ENCODE measurements at regions not wholly inside any gene's neighbourhood (a gene's known extent, or its start where the extent isn't known, plus 50 kb on each side); places are given as distances from the start of the nearest gene placed in this dataset.

DNA sequence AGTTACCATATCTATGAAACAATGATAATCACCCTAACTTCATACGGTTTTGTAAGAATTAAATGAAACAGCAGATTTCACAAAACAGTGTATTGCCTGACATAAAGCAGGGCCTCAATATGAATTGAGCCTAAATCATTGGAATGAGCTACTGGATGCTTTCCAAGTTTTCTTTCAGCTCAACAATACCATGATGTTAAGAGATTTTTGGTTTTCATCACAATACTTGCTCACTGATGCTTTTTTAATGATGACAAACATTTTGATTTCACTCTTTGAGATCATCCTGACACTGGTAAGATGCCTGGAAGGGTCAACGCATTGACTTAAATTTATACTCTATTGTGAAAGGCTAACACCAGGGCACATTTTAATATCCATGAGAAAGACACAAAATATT lies 377.5 kb downstream of the ZNF521 start:
- no peak for TF ChIP-seq POLR2A (IDR thresholded peaks at IDR 0.05)
- TF ChIP-seq, protein P1, sequence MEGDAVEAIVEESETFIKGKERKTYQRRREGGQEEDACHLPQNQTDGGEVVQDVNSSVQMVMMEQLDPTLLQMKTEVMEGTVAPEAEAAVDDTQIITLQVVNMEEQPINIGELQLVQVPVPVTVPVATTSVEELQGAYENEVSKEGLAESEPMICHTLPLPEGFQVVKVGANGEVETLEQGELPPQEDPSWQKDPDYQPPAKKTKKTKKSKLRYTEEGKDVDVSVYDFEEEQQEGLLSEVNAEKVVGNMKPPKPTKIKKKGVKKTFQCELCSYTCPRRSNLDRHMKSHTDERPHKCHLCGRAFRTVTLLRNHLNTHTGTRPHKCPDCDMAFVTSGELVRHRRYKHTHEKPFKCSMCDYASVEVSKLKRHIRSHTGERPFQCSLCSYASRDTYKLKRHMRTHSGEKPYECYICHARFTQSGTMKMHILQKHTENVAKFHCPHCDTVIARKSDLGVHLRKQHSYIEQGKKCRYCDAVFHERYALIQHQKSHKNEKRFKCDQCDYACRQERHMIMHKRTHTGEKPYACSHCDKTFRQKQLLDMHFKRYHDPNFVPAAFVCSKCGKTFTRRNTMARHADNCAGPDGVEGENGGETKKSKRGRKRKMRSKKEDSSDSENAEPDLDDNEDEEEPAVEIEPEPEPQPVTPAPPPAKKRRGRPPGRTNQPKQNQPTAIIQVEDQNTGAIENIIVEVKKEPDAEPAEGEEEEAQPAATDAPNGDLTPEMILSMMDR (IDR thresholded peaks at IDR 0.05), result no peak

Data from suprapubic skin (tissue), 3 donors.